DND-41 (cell line): ENCODE measurements at regions not wholly inside any gene's neighbourhood (a gene's known extent, or its start where the extent isn't known, plus 50 kb on each side); places are given as distances from the start of the nearest gene placed in this dataset.
A peak's percentile ranks its signal among the peaks of the same experiment; 100 is the strongest.

ENCODE experiments used
- ATAC-seq: fragments of 200-7000 bp; cut with Tn5 transposase; 3 replicates; pipeline ENCODE4 v1.9.1; 2021; ENCODE audit warnings: low read depth; ENCODE audit not compliant: insufficient read depth
- DNase-seq: peaks from one replicate; pipeline ENCODE4 v3.0.0-alpha.2; 2020
- H2AFZ ChIP-seq: 2 replicates; pipeline ENCODE4 v1.6.0; 2012; ENCODE audit warnings: low read depth, low read length
- H3K27ac ChIP-seq: 2 replicates; pipeline ENCODE4 v1.5.1; 2012; ENCODE audit warnings: low read length, inconsistent platforms
- H3K27me3 ChIP-seq: fragments of 200-600 bp; sonication (generic); 2 replicates; pipeline ENCODE4 v1.6.0; 2012; ENCODE audit warnings: low read length, mild to moderate bottlenecking, inconsistent platforms; ENCODE audit not compliant: insufficient read depth, poor library complexity
- H3K36me3 ChIP-seq: 2 replicates; pipeline ENCODE4 v1.5.1; 2012; ENCODE audit warnings: low read length, inconsistent platforms; ENCODE audit not compliant: insufficient read depth
- H3K4me1 ChIP-seq: 2 replicates; pipeline ENCODE4 v1.5.1; 2012; ENCODE audit warnings: mild to moderate bottlenecking, low read length; ENCODE audit not compliant: insufficient read depth
- H3K4me2 ChIP-seq: 2 replicates; pipeline ENCODE4 v1.6.0; 2012; ENCODE audit warnings: mild to moderate bottlenecking, moderate library complexity, low read length, inconsistent platforms; ENCODE audit not compliant: insufficient read depth
- H3K4me3 ChIP-seq, 2 experiments: fragments of 200-600 bp in 1 of 2; shearing (Covaris generic) in 1 of 2; 2 replicates each; pipeline ENCODE4 v1.5.1; 2012 to 2016; ENCODE audit warnings: inconsistent platforms in 2 of 2, low read length in 2 of 2, mild to moderate bottlenecking in 2 of 2, low read depth in 1 of 2, moderate library complexity in 1 of 2
- H3K79me2 ChIP-seq: 2 replicates; pipeline ENCODE4 v1.6.0; 2012; ENCODE audit warnings: low read length, inconsistent platforms; ENCODE audit not compliant: insufficient read depth
- H3K9ac ChIP-seq: 2 replicates; pipeline ENCODE4 v1.6.0; 2012; ENCODE audit warnings: low read depth, mild to moderate bottlenecking, inconsistent platforms, low read length, moderate library complexity
- H3K9me3 ChIP-seq: 2 replicates; pipeline ENCODE4 v1.5.1; 2012; ENCODE audit warnings: low read length, moderate library complexity, mild to moderate bottlenecking, inconsistent platforms; ENCODE audit not compliant: insufficient read depth, severe bottlenecking
- H4K20me1 ChIP-seq: 2 replicates; pipeline ENCODE4 v1.6.0; 2012; ENCODE audit warnings: low read length; ENCODE audit not compliant: insufficient read depth
- EZH2 ChIP-seq: IDR thresholded peaks from 3 replicates; pipeline ENCODE4 v1.6.1; 2012; ENCODE audit warnings: borderline replicate concordance, low read depth, mild to moderate bottlenecking, moderate library complexity, low read length, inconsistent platforms; ENCODE audit not compliant: severe bottlenecking
- TF ChIP-seq, protein P1 (sequence below): IDR thresholded peaks from 2 replicates; pipeline ENCODE4 v1.5.1; 2012; ENCODE audit warnings: borderline replicate concordance, low read length, moderate library complexity, mild to moderate bottlenecking; ENCODE audit not compliant: poor library complexity, severe bottlenecking; ENCODE audit errors: extremely low read depth

DNA sequence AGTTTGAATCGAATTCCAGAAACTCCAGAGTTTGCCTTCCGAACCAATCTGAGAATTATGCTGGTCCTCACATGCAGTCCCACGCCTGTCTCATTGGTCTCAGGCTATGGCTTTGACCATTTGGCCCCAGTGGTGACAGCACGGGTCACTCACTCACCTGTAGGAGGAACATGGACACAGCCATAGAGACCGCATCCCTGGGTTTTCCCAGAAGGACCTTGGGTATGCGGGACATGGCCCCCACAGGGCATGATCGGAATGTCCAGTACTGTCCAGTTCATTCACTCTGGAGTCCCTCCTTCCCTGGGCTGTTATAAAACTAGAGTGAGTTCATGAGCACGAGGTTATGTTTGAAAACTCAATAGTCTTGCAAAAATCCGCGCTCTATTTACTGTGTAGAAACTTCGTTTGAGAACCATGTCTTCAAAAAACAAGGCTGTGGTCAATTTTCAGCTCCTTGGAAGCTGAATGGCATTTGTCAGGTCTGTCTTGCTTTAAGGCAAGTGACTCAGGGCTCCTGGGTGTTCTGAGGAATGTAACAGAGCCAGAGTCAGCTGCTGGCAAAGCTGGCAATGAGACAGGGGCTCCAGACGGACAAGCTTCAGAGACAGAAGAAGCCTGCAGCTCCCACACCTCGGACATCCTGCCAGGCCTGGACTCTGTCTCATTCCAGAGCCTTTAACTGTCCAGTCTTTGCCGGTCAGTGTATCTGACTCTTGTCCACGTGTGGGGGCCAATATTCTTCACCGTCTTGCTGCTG is 86.7 kb upstream of the TMEM18 start:
- Histone ChIP-seq H3K4me1 (peaks cover 91% of the 10 kb centered on the region), H3K36me3 (no peaks in the 10 kb centered on the region), H4K20me1 (no peaks in the 10 kb centered on the region), H3K27me3 (no peaks in the 10 kb centered on the region), H3K79me2 (0 out of 2 replicates have a peak, but pooled peaks cover 8% of the 10 kb centered on the region), H3K27ac (peak overlapping the region; percentile 99), H3K9me3 (peaks cover 2% of the 10 kb centered on the region), H3K4me3 (no peak overlapping the region), H3K4me2 (no peak overlapping the region), H3K9ac (peak overlapping the region; percentile 27), H2AFZ (peak overlapping the region; percentile 26; the same call in 1 of the 2 replicates)
- TF ChIP-seq EZH2: no peak
- TF ChIP-seq, protein P1, sequence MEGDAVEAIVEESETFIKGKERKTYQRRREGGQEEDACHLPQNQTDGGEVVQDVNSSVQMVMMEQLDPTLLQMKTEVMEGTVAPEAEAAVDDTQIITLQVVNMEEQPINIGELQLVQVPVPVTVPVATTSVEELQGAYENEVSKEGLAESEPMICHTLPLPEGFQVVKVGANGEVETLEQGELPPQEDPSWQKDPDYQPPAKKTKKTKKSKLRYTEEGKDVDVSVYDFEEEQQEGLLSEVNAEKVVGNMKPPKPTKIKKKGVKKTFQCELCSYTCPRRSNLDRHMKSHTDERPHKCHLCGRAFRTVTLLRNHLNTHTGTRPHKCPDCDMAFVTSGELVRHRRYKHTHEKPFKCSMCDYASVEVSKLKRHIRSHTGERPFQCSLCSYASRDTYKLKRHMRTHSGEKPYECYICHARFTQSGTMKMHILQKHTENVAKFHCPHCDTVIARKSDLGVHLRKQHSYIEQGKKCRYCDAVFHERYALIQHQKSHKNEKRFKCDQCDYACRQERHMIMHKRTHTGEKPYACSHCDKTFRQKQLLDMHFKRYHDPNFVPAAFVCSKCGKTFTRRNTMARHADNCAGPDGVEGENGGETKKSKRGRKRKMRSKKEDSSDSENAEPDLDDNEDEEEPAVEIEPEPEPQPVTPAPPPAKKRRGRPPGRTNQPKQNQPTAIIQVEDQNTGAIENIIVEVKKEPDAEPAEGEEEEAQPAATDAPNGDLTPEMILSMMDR: no peak
- ATAC-seq (no peak), DNase-seq (no peak)

DNA sequence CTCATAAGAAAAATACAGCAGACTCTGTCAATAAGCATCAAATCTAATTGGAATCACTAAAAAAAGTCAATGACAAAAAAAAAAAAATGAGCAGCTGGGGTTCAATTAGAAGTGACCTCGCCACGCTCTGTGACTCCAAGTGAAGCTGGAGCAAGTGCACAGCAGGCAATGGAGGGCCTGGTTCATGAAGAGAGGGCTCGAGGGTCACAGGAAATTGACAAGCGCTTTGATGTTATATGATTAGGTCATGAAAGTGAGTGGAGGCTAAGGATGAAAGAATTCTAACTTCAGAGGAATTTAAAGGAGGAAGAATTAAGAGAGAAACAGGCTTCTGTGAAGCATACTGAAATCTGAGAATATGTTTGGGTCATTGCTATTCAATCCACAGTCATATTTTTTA is 85.4 kb upstream of the TMEM18 start:
- H3K4me2 ChIP-seq: peak overlapping the region; percentile 34; the same call in 1 of the 2 replicates
- H4K20me1 ChIP-seq: no peaks in the 10 kb centered on the region
- H3K4me1 ChIP-seq: peaks cover 91% of the 10 kb centered on the region
- no peaks in the 10 kb centered on the region for H3K36me3 ChIP-seq
- no peak overlapping the region for H2AFZ ChIP-seq
- H3K9me3 ChIP-seq: no peaks in the 10 kb centered on the region
- H3K79me2 ChIP-seq: 0 out of 2 replicates have a peak, but pooled peaks cover 8% of the 10 kb centered on the region
- DNase-seq: peak; percentile 78
- peak overlapping the region; percentile 99 for H3K27ac ChIP-seq
- H3K4me3 ChIP-seq: no peak overlapping the region
- no peaks in the 10 kb centered on the region for H3K27me3 ChIP-seq
- ATAC-seq: peak; percentile 69
- TF ChIP-seq, protein P1: no peak
- TF ChIP-seq EZH2: no peak
- H3K9ac ChIP-seq: peak overlapping the region; percentile 27

DNA sequence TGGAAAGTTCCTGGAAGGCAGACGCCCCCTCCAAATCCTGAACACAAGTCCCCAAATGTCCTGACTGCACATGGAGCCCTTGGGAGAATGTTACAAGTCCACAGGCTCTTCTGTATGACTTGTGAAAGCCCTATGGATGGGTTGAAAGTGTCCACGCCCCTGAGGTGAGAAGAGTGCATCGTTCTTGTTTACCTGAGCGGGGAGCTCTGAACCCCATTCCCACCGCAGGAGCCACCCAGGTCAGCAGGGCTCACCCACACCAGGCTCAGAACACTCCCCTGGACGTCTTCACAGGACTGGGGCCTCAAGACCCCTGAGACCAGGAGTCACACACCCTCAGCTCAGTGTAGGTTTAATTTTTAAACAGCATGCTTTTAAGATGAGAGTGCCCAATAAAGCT is 84.2 kb upstream of the TMEM18 start:
- no peaks in the 10 kb centered on the region for H4K20me1 ChIP-seq
- no peaks in the 10 kb centered on the region for H3K9me3 ChIP-seq
- no peak overlapping the region for H3K9ac ChIP-seq
- no peak overlapping the region for H2AFZ ChIP-seq
- no peak for DNase-seq
- ATAC-seq: no peak
- peaks cover 84% of the 10 kb centered on the region for H3K4me1 ChIP-seq
- peak overlapping the region; percentile 43 for H3K27ac ChIP-seq
- TF ChIP-seq EZH2: no peak
- TF ChIP-seq, protein P1: no peak
- 0 out of 2 replicates have a peak, but pooled peaks cover 8% of the 10 kb centered on the region for H3K79me2 ChIP-seq
- H3K36me3 ChIP-seq: no peaks in the 10 kb centered on the region
- no peaks in the 10 kb centered on the region for H3K27me3 ChIP-seq
- H3K4me3 ChIP-seq: no peak overlapping the region
- H3K4me2 ChIP-seq: no peak overlapping the region
